WTC11 (cell line): ENCODE measurements at regions not wholly inside any gene's neighbourhood (a gene's known extent, or its start where the extent isn't known, plus 50 kb on each side); places are given as distances from the start of the nearest gene placed in this dataset.

Source experiments
- JUN ChIP-seq: sonication (generic); formaldehyde crosslinking; IDR thresholded peaks from 2 replicates; pipeline ENCODE4 v1.8.0; 2023; ENCODE audit warnings: mild to moderate bottlenecking, missing genetic modification reagents
- KAT7 ChIP-seq: sonication (generic); formaldehyde crosslinking; IDR thresholded peaks from 2 replicates; pipeline ENCODE4 v1.8.1; 2023; ENCODE audit warnings: missing genetic modification reagents, mild to moderate bottlenecking, borderline replicate concordance
- NR3C1 ChIP-seq: sonication (generic); formaldehyde crosslinking; conservative IDR thresholded peaks from 2 replicates; pipeline ENCODE4 v1.8.1; 2023; ENCODE audit warnings: low read depth, mild to moderate bottlenecking, missing genetic modification reagents
- PRDM15 ChIP-seq: sonication (generic); formaldehyde crosslinking; IDR thresholded peaks from 2 replicates; pipeline ENCODE4 v1.8.0; 2022; ENCODE audit warnings: missing genetic modification reagents
- SMAD4 ChIP-seq: sonication (generic); formaldehyde crosslinking; IDR thresholded peaks from 2 replicates; pipeline ENCODE4 v1.8.0; 2022; ENCODE audit warnings: mild to moderate bottlenecking, missing genetic modification reagents
- TEAD1 ChIP-seq: sonication (generic); formaldehyde crosslinking; IDR thresholded peaks from 2 replicates; pipeline ENCODE4 v1.8.0; 2022; ENCODE audit warnings: mild to moderate bottlenecking, missing genetic modification reagents
- ZBTB21 ChIP-seq: sonication (generic); formaldehyde crosslinking; IDR thresholded peaks from 2 replicates; pipeline ENCODE4 v1.8.1; 2023; ENCODE audit warnings: mild to moderate bottlenecking, missing genetic modification reagents, borderline replicate concordance
- ZNF219 ChIP-seq: sonication (generic); formaldehyde crosslinking; IDR thresholded peaks from 2 replicates; pipeline ENCODE4 v1.8.0; 2023; ENCODE audit warnings: missing genetic modification reagents, mild to moderate bottlenecking, borderline replicate concordance
- TF ChIP-seq, protein P1 (sequence below): sonication (generic); formaldehyde crosslinking; IDR thresholded peaks from 2 replicates; pipeline ENCODE4 v1.8.1; 2023; ENCODE audit warnings: mild to moderate bottlenecking, missing genetic modification reagents
- TF ChIP-seq, protein P2 (sequence below): fragments of 200-600 bp; IDR thresholded peaks from 2 replicates; pipeline ENCODE4 v1.8.0; 2022; ENCODE audit warnings: antibody characterized with exemption

DNA sequence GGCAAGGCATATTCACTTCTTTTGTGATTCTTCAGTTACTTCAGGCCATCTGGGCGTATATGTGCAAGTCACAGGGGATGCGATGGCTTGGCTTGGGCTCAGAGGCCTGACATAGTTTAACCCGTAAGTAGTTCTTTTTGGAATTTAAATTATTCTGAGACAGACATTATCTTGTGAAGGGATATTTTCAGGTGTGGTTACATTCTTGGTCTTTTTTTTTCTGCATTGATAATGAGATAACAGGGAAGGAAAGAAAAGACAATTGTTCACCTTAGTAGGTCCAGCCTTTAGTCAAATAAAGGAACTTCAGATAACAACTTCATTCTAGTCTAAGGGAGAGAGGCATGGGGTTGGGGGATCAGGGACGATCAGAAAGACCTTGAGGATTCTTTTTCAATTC, 74.8 kb downstream of the TEX13C start:
- no peak for TF ChIP-seq KAT7 (CRISPR knock-in tag)
- TF ChIP-seq, protein P1, sequence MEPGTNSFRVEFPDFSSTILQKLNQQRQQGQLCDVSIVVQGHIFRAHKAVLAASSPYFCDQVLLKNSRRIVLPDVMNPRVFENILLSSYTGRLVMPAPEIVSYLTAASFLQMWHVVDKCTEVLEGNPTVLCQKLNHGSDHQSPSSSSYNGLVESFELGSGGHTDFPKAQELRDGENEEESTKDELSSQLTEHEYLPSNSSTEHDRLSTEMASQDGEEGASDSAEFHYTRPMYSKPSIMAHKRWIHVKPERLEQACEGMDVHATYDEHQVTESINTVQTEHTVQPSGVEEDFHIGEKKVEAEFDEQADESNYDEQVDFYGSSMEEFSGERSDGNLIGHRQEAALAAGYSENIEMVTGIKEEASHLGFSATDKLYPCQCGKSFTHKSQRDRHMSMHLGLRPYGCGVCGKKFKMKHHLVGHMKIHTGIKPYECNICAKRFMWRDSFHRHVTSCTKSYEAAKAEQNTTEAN (CRISPR knock-in tag), result no peak
- no peak for TF ChIP-seq ZNF219 (CRISPR knock-in tag)
- TF ChIP-seq, protein P2, sequence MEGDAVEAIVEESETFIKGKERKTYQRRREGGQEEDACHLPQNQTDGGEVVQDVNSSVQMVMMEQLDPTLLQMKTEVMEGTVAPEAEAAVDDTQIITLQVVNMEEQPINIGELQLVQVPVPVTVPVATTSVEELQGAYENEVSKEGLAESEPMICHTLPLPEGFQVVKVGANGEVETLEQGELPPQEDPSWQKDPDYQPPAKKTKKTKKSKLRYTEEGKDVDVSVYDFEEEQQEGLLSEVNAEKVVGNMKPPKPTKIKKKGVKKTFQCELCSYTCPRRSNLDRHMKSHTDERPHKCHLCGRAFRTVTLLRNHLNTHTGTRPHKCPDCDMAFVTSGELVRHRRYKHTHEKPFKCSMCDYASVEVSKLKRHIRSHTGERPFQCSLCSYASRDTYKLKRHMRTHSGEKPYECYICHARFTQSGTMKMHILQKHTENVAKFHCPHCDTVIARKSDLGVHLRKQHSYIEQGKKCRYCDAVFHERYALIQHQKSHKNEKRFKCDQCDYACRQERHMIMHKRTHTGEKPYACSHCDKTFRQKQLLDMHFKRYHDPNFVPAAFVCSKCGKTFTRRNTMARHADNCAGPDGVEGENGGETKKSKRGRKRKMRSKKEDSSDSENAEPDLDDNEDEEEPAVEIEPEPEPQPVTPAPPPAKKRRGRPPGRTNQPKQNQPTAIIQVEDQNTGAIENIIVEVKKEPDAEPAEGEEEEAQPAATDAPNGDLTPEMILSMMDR, result no peak
- TF ChIP-seq PRDM15, result no peak
- TF ChIP-seq NR3C1 (CRISPR knock-in tag), result no peak
- no peak for TF ChIP-seq TEAD1
- no peak for TF ChIP-seq ZBTB21
- no peak for TF ChIP-seq JUN (CRISPR knock-in tag)
- TF ChIP-seq SMAD4 (CRISPR knock-in tag), result no peak
